GM19438 (cell line): ENCODE measurements at regions not wholly inside any gene's neighbourhood (a gene's known extent, or its start where the extent isn't known, plus 50 kb on each side); places are given as distances from the start of the nearest gene placed in this dataset.

Source experiments
- ATAC-seq: cut with Tn5 transposase; IDR thresholded peaks from one replicate; pipeline ENCODE4 v1.9.1; 2021; ENCODE audit warnings: low read depth; ENCODE audit not compliant: unreplicated experiment

GRCh38 chr4:162403932-162404331 lies 240.1 kb upstream of the FSTL5 start:
- ATAC-seq: no peak

- ATAC-seq: no peak
These were observed 239.6 kb upstream of the FSTL5 start for GRCh38 chr4:162403419-162403818.

GRCh38 chr4:162401021-162401420 lies 237.2 kb upstream of the FSTL5 start:
- ATAC-seq: no peak

GRCh38 chr4:162392946-162393345 lies 229.1 kb upstream of the FSTL5 start:
- no peak for ATAC-seq

GRCh38 chr4:162366146-162366545 lies 202.3 kb upstream of the FSTL5 start:
- ATAC-seq: no peak

- ATAC-seq: no peak
These were observed 200.9 kb upstream of the FSTL5 start for GRCh38 chr4:162364651-162365050.

- no peak for ATAC-seq
These were observed 196.8 kb upstream of the FSTL5 start for GRCh38 chr4:162360369-162361149.

GRCh38 chr4:162356181-162356580 lies 192.4 kb upstream of the FSTL5 start:
- ATAC-seq: no peak

GRCh38 chr4:162352580-162353107 lies 188.8 kb upstream of the FSTL5 start:
- ATAC-seq: no peak

- no peak for ATAC-seq
These were observed 186.5 kb upstream of the FSTL5 start for GRCh38 chr4:162350331-162350730.

- no peak for ATAC-seq
These were observed 185.6 kb upstream of the FSTL5 start for GRCh38 chr4:162349395-162349794.

- ATAC-seq: no peak
These were observed 184.0 kb upstream of the FSTL5 start for GRCh38 chr4:162347842-162348213.

GRCh38 chr4:162347156-162347841 lies 183.5 kb upstream of the FSTL5 start:
- no peak for ATAC-seq

GRCh38 chr4:162343967-162344366 lies 180.2 kb upstream of the FSTL5 start:
- no peak for ATAC-seq

- no peak for ATAC-seq
These were observed 177.7 kb upstream of the FSTL5 start for GRCh38 chr4:162341533-162341932.

GRCh38 chr4:162323919-162324318 lies 160.1 kb upstream of the FSTL5 start:
- ATAC-seq: no peak

GRCh38 chr4:162322054-162322453 lies 158.3 kb upstream of the FSTL5 start:
- no peak for ATAC-seq

GRCh38 chr4:162285753-162286152 lies 122.0 kb upstream of the FSTL5 start:
- no peak for ATAC-seq

- no peak for ATAC-seq
These were observed 118.9 kb upstream of the FSTL5 start for GRCh38 chr4:162282684-162283083.

GRCh38 chr4:162274354-162274753 lies 110.6 kb upstream of the FSTL5 start:
- ATAC-seq: peak; percentile 61

GRCh38 chr4:162272215-162272614 lies 108.4 kb upstream of the FSTL5 start:
- no peak for ATAC-seq

- ATAC-seq: no peak
These were observed 105.1 kb upstream of the FSTL5 start for GRCh38 chr4:162268911-162269310.
